Fibroblast of mammary gland (primary cell): ENCODE measurements at regions not wholly inside any gene's neighbourhood (a gene's known extent, or its start where the extent isn't known, plus 50 kb on each side); places are given as distances from the start of the nearest gene placed in this dataset.

Experiments used
- DNase-seq: peaks from one replicate; pipeline ENCODE4 v3.0.0-alpha.2; 2010; ENCODE audit warnings: low read depth
- H3K4me3 ChIP-seq: 2 replicates; pipeline ENCODE4 v1.5.1; 2011; ENCODE audit warnings: low read depth, mild to moderate bottlenecking, low read length, moderate library complexity; ENCODE audit not compliant: control insufficient read depth
- CTCF ChIP-seq: conservative IDR thresholded peaks from 2 replicates; pipeline ENCODE4 v1.5.1; 2011; ENCODE audit warnings: low read depth, low read length, inconsistent platforms; ENCODE audit not compliant: control insufficient read depth, insufficient read depth

GRCh38 chr14:66081594-66082376, 404.4 kb upstream of the CCDC196 start:
- no peak for TF ChIP-seq CTCF
- DNase-seq, result peak; percentile 4

DNA sequence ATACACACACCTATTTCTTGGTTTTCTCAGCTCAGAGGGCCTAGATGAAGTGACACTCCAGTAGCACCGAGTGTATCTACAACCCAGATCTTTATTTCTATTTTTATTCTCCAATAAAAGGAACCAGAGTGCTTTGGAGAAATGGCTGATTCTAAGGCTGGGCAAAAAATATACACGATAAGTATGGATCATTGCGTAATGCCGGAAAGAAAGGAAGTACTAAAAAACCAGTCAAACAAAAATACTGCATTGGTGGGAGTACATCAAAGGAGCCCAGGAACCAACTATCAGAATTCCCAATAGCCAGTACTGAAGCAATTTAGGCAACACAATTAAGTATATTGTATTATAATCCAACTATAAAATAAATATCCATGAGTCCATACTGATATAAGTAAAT, 400.9 kb upstream of the CCDC196 start:
- no peak overlapping the region for H3K4me3 ChIP-seq
- TF ChIP-seq CTCF, result no peak
- DNase-seq, result no peak

More at GRCh38 chr14:66081594-66082376, 404.4 kb upstream of the CCDC196 start:
- no peak overlapping the region for H3K4me3 ChIP-seq

DNA sequence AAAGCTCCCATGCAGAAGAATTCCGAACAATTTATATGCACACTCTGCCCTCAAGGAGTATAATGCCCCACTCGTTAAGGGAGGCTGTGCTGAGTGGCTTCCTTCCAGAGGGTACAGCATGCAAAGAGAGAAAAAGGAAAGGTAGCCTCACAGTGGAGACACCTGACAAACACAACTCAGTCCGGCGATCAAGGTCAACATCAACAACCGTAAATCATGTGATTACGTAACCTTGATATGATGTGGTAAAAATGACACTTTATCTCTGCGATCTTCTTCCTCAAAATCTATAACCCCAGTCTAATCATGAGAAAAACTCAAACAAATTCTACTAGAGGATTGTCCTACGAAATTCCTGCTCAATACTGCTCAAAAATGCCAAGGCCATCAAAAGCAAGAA, 400.5 kb upstream of the CCDC196 start:
- no peak overlapping the region for H3K4me3 ChIP-seq
- no peak for DNase-seq
- no peak for TF ChIP-seq CTCF

DNA sequence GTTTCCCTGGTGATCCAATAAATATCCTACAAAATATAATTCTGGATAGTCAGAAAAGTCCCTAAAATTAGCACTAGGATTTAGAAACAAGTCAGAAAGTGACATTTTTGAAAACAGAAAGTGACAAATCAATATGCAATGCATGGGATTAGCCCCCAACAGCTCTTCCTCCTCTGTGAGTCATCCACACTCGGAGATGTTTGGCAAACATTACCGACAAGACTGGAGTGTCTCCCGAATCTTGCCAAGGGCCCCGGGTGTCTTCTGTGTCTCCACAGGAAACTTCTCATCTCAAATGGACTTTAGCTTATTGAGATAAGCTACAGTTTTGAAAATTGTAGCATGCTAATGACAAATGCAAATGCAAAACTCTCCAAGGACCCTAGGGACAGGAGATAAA, 398.9 kb upstream of the CCDC196 start:
- TF ChIP-seq CTCF, result no peak
- DNase-seq, result peak; percentile 43
- H3K4me3 ChIP-seq, result no peak overlapping the region

DNA sequence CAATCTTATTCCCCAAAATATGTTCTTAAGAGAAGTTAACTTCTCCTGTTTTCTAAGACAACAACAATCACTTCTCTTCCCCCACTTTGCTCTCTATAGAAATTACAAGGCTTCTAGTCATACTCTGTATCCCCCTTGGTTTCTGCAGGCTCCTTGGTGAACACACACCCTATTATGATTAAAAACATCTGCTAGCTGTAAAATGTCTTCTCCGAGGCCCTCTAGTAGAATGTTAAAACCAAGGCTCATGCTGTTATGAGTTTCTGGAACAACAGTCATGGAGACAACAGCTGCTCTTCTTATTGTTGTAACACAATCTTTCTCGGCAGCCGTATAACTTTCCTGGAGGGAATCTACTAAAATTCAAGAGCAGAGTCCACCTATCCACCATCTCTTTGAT, 397.5 kb upstream of the CCDC196 start:
- H3K4me3 ChIP-seq, result no peak overlapping the region
- no peak for TF ChIP-seq CTCF
- peak; percentile 28 for DNase-seq

- no peak overlapping the region for H3K4me3 ChIP-seq
- DNase-seq, result no peak
- no peak for TF ChIP-seq CTCF
These were observed 394.0 kb upstream of the CCDC196 start for GRCh38 chr14:66092206-66092605.
